ENCODE measurements at regions not wholly inside any gene's neighbourhood (a gene's known extent, or its start where the extent isn't known, plus 50 kb on each side); places are given as distances from the start of the nearest gene placed in this dataset.

- no peak overlapping the region for H3K4me3 ChIP-seq (ENCODE audit: low read depth, low read length)
- H3K27me3 ChIP-seq (ENCODE audit: control insufficient read depth, insufficient read depth, low read length), result no peaks in the 10 kb centered on the region
- no peaks in the 10 kb centered on the region for H3K36me3 ChIP-seq (ENCODE audit: control insufficient read depth, insufficient read depth, low read length)
- H3K4me1 ChIP-seq (ENCODE audit: control insufficient read depth, insufficient read depth, low read length), result peaks cover 8% of the 10 kb centered on the region
- no peak overlapping the region for H3K9ac ChIP-seq (ENCODE audit: low read length)
- H3K27ac ChIP-seq (ENCODE audit: low read depth, low read length), result no peak overlapping the region
- H3K9me3 ChIP-seq (ENCODE audit: control insufficient read depth, insufficient read depth, low read depth, low read length), result peaks cover 2% of the 10 kb centered on the region; the same call in 1 of the 2 replicates
Observed at GRCh38 chr20:48463916-48464315, 363.9 kb downstream of the PREX1 start.

- no peaks in the 10 kb centered on the region for H3K36me3 ChIP-seq (ENCODE audit: control insufficient read depth, insufficient read depth, low read length)
- peaks cover 1% of the 10 kb centered on the region; the same call in 1 of the 2 replicates for H3K9me3 ChIP-seq (ENCODE audit: control insufficient read depth, insufficient read depth, low read depth, low read length)
- no peak overlapping the region for H3K4me3 ChIP-seq (ENCODE audit: low read depth, low read length)
- H3K27me3 ChIP-seq (ENCODE audit: control insufficient read depth, insufficient read depth, low read length), result no peaks in the 10 kb centered on the region
- H3K4me1 ChIP-seq (ENCODE audit: control insufficient read depth, insufficient read depth, low read length), result peaks cover 8% of the 10 kb centered on the region
- no peak overlapping the region for H3K9ac ChIP-seq (ENCODE audit: low read length)
- H3K27ac ChIP-seq (ENCODE audit: low read depth, low read length), result no peak overlapping the region
Observed at GRCh38 chr20:48463096-48463720, 364.6 kb downstream of the PREX1 start.

- H3K27ac ChIP-seq (ENCODE audit: low read depth, low read length), result no peak overlapping the region
- H3K27me3 ChIP-seq (ENCODE audit: control insufficient read depth, insufficient read depth, low read length), result no peaks in the 10 kb centered on the region
- H3K9me3 ChIP-seq (ENCODE audit: control insufficient read depth, insufficient read depth, low read depth, low read length), result no peaks in the 10 kb centered on the region
- no peak overlapping the region for H3K4me3 ChIP-seq (ENCODE audit: low read depth, low read length)
- no peak overlapping the region for H3K9ac ChIP-seq (ENCODE audit: low read length)
- peaks cover 8% of the 10 kb centered on the region for H3K4me1 ChIP-seq (ENCODE audit: control insufficient read depth, insufficient read depth, low read length)
- H3K36me3 ChIP-seq (ENCODE audit: control insufficient read depth, insufficient read depth, low read length), result no peaks in the 10 kb centered on the region
Observed at GRCh38 chr20:48461735-48462119, 366.1 kb downstream of the PREX1 start.

GRCh38 chr20:48461091-48461734 is 366.6 kb downstream of the PREX1 start:
- H3K4me1 ChIP-seq (ENCODE audit: control insufficient read depth, insufficient read depth, low read length), result peaks cover 13% of the 10 kb centered on the region
- H3K9ac ChIP-seq (ENCODE audit: low read length), result no peak overlapping the region
- no peaks in the 10 kb centered on the region for H3K9me3 ChIP-seq (ENCODE audit: control insufficient read depth, insufficient read depth, low read depth, low read length)
- H3K27me3 ChIP-seq (ENCODE audit: control insufficient read depth, insufficient read depth, low read length), result no peaks in the 10 kb centered on the region
- H3K27ac ChIP-seq (ENCODE audit: low read depth, low read length), result no peak overlapping the region
- no peaks in the 10 kb centered on the region for H3K36me3 ChIP-seq (ENCODE audit: control insufficient read depth, insufficient read depth, low read length)
- H3K4me3 ChIP-seq (ENCODE audit: low read depth, low read length), result no peak overlapping the region

GRCh38 chr20:48460681-48461080 is 367.1 kb downstream of the PREX1 start:
- Histone ChIP-seq H3K4me1 (ENCODE audit: control insufficient read depth, insufficient read depth, low read length) (peaks cover 19% of the 10 kb centered on the region), H3K9me3 (ENCODE audit: control insufficient read depth, insufficient read depth, low read depth, low read length) (no peaks in the 10 kb centered on the region), H3K9ac (ENCODE audit: low read length) (no peak overlapping the region), H3K27me3 (ENCODE audit: control insufficient read depth, insufficient read depth, low read length) (no peaks in the 10 kb centered on the region), H3K4me3 (ENCODE audit: low read depth, low read length) (no peak overlapping the region), H3K27ac (ENCODE audit: low read depth, low read length) (no peak overlapping the region), H3K36me3 (ENCODE audit: control insufficient read depth, insufficient read depth, low read length) (no peaks in the 10 kb centered on the region)

- H3K36me3 ChIP-seq (ENCODE audit: control insufficient read depth, insufficient read depth, low read length), result no peaks in the 10 kb centered on the region
- no peaks in the 10 kb centered on the region for H3K27me3 ChIP-seq (ENCODE audit: control insufficient read depth, insufficient read depth, low read length)
- H3K27ac ChIP-seq (ENCODE audit: low read depth, low read length), result no peak overlapping the region
- H3K9me3 ChIP-seq (ENCODE audit: control insufficient read depth, insufficient read depth, low read depth, low read length), result no peaks in the 10 kb centered on the region
- peaks cover 20% of the 10 kb centered on the region for H3K4me1 ChIP-seq (ENCODE audit: control insufficient read depth, insufficient read depth, low read length)
- H3K4me3 ChIP-seq (ENCODE audit: low read depth, low read length), result no peak overlapping the region
- no peak overlapping the region for H3K9ac ChIP-seq (ENCODE audit: low read length)
Observed at GRCh38 chr20:48459722-48460395, 367.9 kb downstream of the PREX1 start.

GRCh38 chr20:48458601-48459385 is 369.0 kb downstream of the PREX1 start:
- Histone ChIP-seq H3K36me3 (ENCODE audit: control insufficient read depth, insufficient read depth, low read length) (no peaks in the 10 kb centered on the region), H3K4me1 (ENCODE audit: control insufficient read depth, insufficient read depth, low read length) (peaks cover 20% of the 10 kb centered on the region), H3K9me3 (ENCODE audit: control insufficient read depth, insufficient read depth, low read depth, low read length) (no peaks in the 10 kb centered on the region), H3K9ac (ENCODE audit: low read length) (no peak overlapping the region), H3K4me3 (ENCODE audit: low read depth, low read length) (no peak overlapping the region), H3K27me3 (ENCODE audit: control insufficient read depth, insufficient read depth, low read length) (no peaks in the 10 kb centered on the region), H3K27ac (ENCODE audit: low read depth, low read length) (no peak overlapping the region)

- Histone ChIP-seq H3K4me3 (ENCODE audit: low read depth, low read length) (no peak overlapping the region), H3K9ac (ENCODE audit: low read length) (no peak overlapping the region), H3K36me3 (ENCODE audit: control insufficient read depth, insufficient read depth, low read length) (no peaks in the 10 kb centered on the region), H3K27ac (ENCODE audit: low read depth, low read length) (no peak overlapping the region), H3K4me1 (ENCODE audit: control insufficient read depth, insufficient read depth, low read length) (peaks cover 20% of the 10 kb centered on the region), H3K27me3 (ENCODE audit: control insufficient read depth, insufficient read depth, low read length) (no peaks in the 10 kb centered on the region), H3K9me3 (ENCODE audit: control insufficient read depth, insufficient read depth, low read depth, low read length) (no peaks in the 10 kb centered on the region)
Observed at GRCh38 chr20:48458003-48458377, 369.8 kb downstream of the PREX1 start.

GRCh38 chr20:48457193-48458002 is 370.4 kb downstream of the PREX1 start:
- H3K27me3 ChIP-seq (ENCODE audit: control insufficient read depth, insufficient read depth, low read length), result no peaks in the 10 kb centered on the region
- no peaks in the 10 kb centered on the region for H3K9me3 ChIP-seq (ENCODE audit: control insufficient read depth, insufficient read depth, low read depth, low read length)
- no peaks in the 10 kb centered on the region for H3K36me3 ChIP-seq (ENCODE audit: control insufficient read depth, insufficient read depth, low read length)
- no peak overlapping the region for H3K27ac ChIP-seq (ENCODE audit: low read depth, low read length)
- no peak overlapping the region for H3K9ac ChIP-seq (ENCODE audit: low read length)
- H3K4me3 ChIP-seq (ENCODE audit: low read depth, low read length), result no peak overlapping the region
- H3K4me1 ChIP-seq (ENCODE audit: control insufficient read depth, insufficient read depth, low read length), result peaks cover 20% of the 10 kb centered on the region

GRCh38 chr20:48456366-48457192 is 371.2 kb downstream of the PREX1 start:
- no peaks in the 10 kb centered on the region for H3K9me3 ChIP-seq (ENCODE audit: control insufficient read depth, insufficient read depth, low read depth, low read length)
- no peak overlapping the region for H3K4me3 ChIP-seq (ENCODE audit: low read depth, low read length)
- H3K4me1 ChIP-seq (ENCODE audit: control insufficient read depth, insufficient read depth, low read length), result peaks cover 20% of the 10 kb centered on the region
- no peak overlapping the region for H3K27ac ChIP-seq (ENCODE audit: low read depth, low read length)
- H3K36me3 ChIP-seq (ENCODE audit: control insufficient read depth, insufficient read depth, low read length), result no peaks in the 10 kb centered on the region
- no peak overlapping the region for H3K9ac ChIP-seq (ENCODE audit: low read length)
- H3K27me3 ChIP-seq (ENCODE audit: control insufficient read depth, insufficient read depth, low read length), result no peaks in the 10 kb centered on the region
